ENCODE measurements at regions not wholly inside any gene's neighbourhood (a gene's known extent, or its start where the extent isn't known, plus 50 kb on each side); places are given as distances from the start of the nearest gene placed in this dataset.

- in situ Hi-C loops (cut with MboI; ENCODE audit: low pct_ligation_motif_present in 1 of 4, low pct_unique_long_range_greater_than_20kb in 1 of 4, low sequenced_read_pairs in 3 of 4) (no loop called here), intact Hi-C loops (cut with DNase I; ENCODE audit: low total_unique reads) (no loop called here)
- DNase-seq: no peak
- no peaks in the 10 kb centered on the region for H3K27me3 ChIP-seq
- no peak overlapping the region for H3K27ac ChIP-seq
- no peak overlapping the region for H3K4me3 ChIP-seq
- WGBS, 2 donors (ENCODE audit: low coverage in 1 of 2): 63 to 69% methylated on average over 2 of the region's 2 CpGs
- no peaks in the 10 kb centered on the region for H3K36me3 ChIP-seq
- no peaks in the 10 kb centered on the region for H3K9me3 ChIP-seq
- no peaks in the 10 kb centered on the region for H3K4me1 ChIP-seq
- TF ChIP-seq POLR2A (IDR thresholded peaks at IDR 0.05) (no peak), POLR2AphosphoS5 (IDR thresholded peaks at IDR 0.05) (no peak), EP300 (IDR thresholded peaks at IDR 0.05; ENCODE audit: low read depth) (no peak), CTCF (IDR thresholded peaks at IDR 0.05) (no peak)
These were observed 246.2 kb downstream of the MSRB3 start for GRCh38 chr12:65524666-65525065.

GRCh38 chr12:65525491-65526141 lies 247.1 kb downstream of the MSRB3 start:
- WGBS, 2 donors (ENCODE audit: low coverage in 1 of 2): 78 to 100% methylated on average over 1 to 3 of the region's 3 CpGs
- in situ Hi-C loops (cut with MboI; ENCODE audit: low pct_ligation_motif_present in 1 of 4, low pct_unique_long_range_greater_than_20kb in 1 of 4, low sequenced_read_pairs in 3 of 4): no loop called here
- intact Hi-C loops (cut with DNase I; ENCODE audit: low total_unique reads): no loop called here

GRCh38 chr12:65526311-65526710 lies 247.8 kb downstream of the MSRB3 start:
- H3K36me3 ChIP-seq: no peaks in the 10 kb centered on the region
- DNase-seq: no peak
- no peaks in the 10 kb centered on the region for H3K27me3 ChIP-seq
- H3K4me3 ChIP-seq: no peak overlapping the region
- no peak overlapping the region for H3K27ac ChIP-seq
- H3K9me3 ChIP-seq: no peaks in the 10 kb centered on the region
- in situ Hi-C loops (cut with MboI; ENCODE audit: low pct_ligation_motif_present in 1 of 4, low pct_unique_long_range_greater_than_20kb in 1 of 4, low sequenced_read_pairs in 3 of 4): no loop called here
- H3K4me1 ChIP-seq: no peaks in the 10 kb centered on the region
- TF ChIP-seq POLR2AphosphoS5 (IDR thresholded peaks at IDR 0.05) (no peak), EP300 (IDR thresholded peaks at IDR 0.05; ENCODE audit: low read depth) (no peak), CTCF (IDR thresholded peaks at IDR 0.05) (no peak), POLR2A (IDR thresholded peaks at IDR 0.05) (no peak)
- 88 to 90% methylated on average over 2 of the region's 2 CpGs for WGBS, 2 donors (ENCODE audit: low coverage in 1 of 2)
- intact Hi-C loops (cut with DNase I; ENCODE audit: low total_unique reads): no loop called here

More at GRCh38 chr12:65525491-65526141, 247.1 kb downstream of the MSRB3 start:
- Histone ChIP-seq H3K4me3 (no peak overlapping the region), H3K36me3 (no peaks in the 10 kb centered on the region), H3K27me3 (no peaks in the 10 kb centered on the region), H3K9me3 (no peaks in the 10 kb centered on the region), H3K4me1 (no peaks in the 10 kb centered on the region), H3K27ac (no peak overlapping the region)
- no peak for TF ChIP-seq POLR2A (IDR thresholded peaks at IDR 0.05)
- no peak for TF ChIP-seq EP300 (IDR thresholded peaks at IDR 0.05; ENCODE audit: low read depth)
- TF ChIP-seq POLR2AphosphoS5 (IDR thresholded peaks at IDR 0.05): no peak
- no peak for TF ChIP-seq CTCF (IDR thresholded peaks at IDR 0.05)
- DNase-seq: no peak

GRCh38 chr12:65528127-65528526 lies 249.6 kb downstream of the MSRB3 start:
- H3K27ac ChIP-seq: no peak overlapping the region
- intact Hi-C loops (cut with DNase I; ENCODE audit: low total_unique reads) (no loop called here), in situ Hi-C loops (cut with MboI; ENCODE audit: low pct_ligation_motif_present in 1 of 4, low pct_unique_long_range_greater_than_20kb in 1 of 4, low sequenced_read_pairs in 3 of 4) (no loop called here)
- 89 to 93% methylated on average over 3 of the region's 3 CpGs for WGBS, 2 donors (ENCODE audit: low coverage in 1 of 2)
- no peak overlapping the region for H3K4me3 ChIP-seq
- TF ChIP-seq POLR2AphosphoS5 (IDR thresholded peaks at IDR 0.05) (no peak), EP300 (IDR thresholded peaks at IDR 0.05; ENCODE audit: low read depth) (no peak), CTCF (IDR thresholded peaks at IDR 0.05) (no peak), POLR2A (IDR thresholded peaks at IDR 0.05) (no peak)
- H3K27me3 ChIP-seq: no peaks in the 10 kb centered on the region
- no peaks in the 10 kb centered on the region for H3K36me3 ChIP-seq
- H3K4me1 ChIP-seq: no peaks in the 10 kb centered on the region
- no peaks in the 10 kb centered on the region for H3K9me3 ChIP-seq
- DNase-seq: no peak

Measured in transverse colon (tissue), 4 donors.